NB4 (cell line): ENCODE measurements at regions not wholly inside any gene's neighbourhood (a gene's known extent, or its start where the extent isn't known, plus 50 kb on each side); places are given as distances from the start of the nearest gene placed in this dataset.

ENCODE experiments used
- DNase-seq: peaks from one replicate; pipeline ENCODE4 v3.0.0; 2010; ENCODE audit warnings: low read depth
- H3K4me3 ChIP-seq: one replicate; pipeline ENCODE4 v1.5.1; 2011; ENCODE audit warnings: mild to moderate bottlenecking, low read depth, low read length, moderate library complexity
- MAX ChIP-seq: IDR thresholded peaks from 2 replicates; pipeline ENCODE4 v1.6.1; 2011; ENCODE audit warnings: low read depth, low read length
- MYC ChIP-seq: IDR thresholded peaks from 2 replicates; pipeline ENCODE4 v1.6.1; 2011; ENCODE audit warnings: low read depth, low read length
- POLR2A ChIP-seq: IDR thresholded peaks from 2 replicates; pipeline ENCODE4 v1.6.1; 2011; ENCODE audit warnings: mild to moderate bottlenecking; ENCODE audit not compliant: insufficient read length; ENCODE audit errors: extremely low read depth
- TF ChIP-seq, protein P1 (sequence below): IDR thresholded peaks from one replicate; pipeline ENCODE4 v1.5.1; 2012; ENCODE audit warnings: low read depth, low read length

DNA sequence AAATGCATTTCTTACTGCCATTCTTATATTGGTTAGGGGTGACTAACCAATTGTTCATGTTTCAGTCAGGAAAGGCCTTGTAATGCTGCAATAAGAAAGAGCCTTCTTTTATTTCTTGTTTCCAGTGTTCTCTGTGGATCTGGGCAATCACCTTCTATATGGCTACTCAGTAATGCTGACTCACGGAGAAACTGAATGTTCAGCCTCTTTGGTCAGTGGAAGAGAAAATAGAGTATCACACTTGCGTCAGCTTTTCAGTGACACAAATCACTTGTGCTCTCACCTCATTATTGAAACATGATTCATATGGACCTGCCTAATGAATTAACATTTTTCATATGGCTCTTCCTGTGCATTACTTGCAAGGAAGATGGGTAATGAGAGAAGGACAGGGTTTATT lies 243.9 kb upstream of the POT1 start:
- no peak overlapping the region for H3K4me3 ChIP-seq
- TF ChIP-seq, protein P1, sequence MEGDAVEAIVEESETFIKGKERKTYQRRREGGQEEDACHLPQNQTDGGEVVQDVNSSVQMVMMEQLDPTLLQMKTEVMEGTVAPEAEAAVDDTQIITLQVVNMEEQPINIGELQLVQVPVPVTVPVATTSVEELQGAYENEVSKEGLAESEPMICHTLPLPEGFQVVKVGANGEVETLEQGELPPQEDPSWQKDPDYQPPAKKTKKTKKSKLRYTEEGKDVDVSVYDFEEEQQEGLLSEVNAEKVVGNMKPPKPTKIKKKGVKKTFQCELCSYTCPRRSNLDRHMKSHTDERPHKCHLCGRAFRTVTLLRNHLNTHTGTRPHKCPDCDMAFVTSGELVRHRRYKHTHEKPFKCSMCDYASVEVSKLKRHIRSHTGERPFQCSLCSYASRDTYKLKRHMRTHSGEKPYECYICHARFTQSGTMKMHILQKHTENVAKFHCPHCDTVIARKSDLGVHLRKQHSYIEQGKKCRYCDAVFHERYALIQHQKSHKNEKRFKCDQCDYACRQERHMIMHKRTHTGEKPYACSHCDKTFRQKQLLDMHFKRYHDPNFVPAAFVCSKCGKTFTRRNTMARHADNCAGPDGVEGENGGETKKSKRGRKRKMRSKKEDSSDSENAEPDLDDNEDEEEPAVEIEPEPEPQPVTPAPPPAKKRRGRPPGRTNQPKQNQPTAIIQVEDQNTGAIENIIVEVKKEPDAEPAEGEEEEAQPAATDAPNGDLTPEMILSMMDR = no peak
- no peak for TF ChIP-seq POLR2A
- TF ChIP-seq MYC = no peak
- no peak for TF ChIP-seq MAX
- no peak for DNase-seq

DNA sequence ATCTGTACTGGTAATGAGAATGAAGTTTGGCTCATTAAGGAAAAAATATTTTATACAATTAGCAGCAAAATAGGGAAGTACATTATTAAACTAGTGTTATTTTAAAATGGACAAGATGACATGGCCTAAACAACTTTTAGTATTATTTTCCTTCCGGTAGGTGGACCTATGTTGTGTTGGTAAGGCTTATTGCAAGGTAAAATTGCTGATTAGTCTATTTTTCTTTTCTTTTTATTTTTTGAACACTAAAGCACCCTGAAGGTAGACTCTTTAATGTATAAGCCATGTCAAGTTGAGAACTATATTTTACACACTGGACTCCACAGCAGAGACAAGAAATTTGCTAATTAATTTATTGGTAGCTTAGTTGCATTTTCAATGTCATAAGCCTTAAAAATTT lies 239.5 kb upstream of the POT1 start:
- DNase-seq = no peak
- TF ChIP-seq MYC (no peak), POLR2A (no peak), MAX (no peak)
- TF ChIP-seq, protein P1 = no peak
- H3K4me3 ChIP-seq = no peak overlapping the region

- DNase-seq = no peak
- TF ChIP-seq MAX (no peak), MYC (no peak), POLR2A (no peak)
- TF ChIP-seq, protein P1 = no peak
- no peak overlapping the region for H3K4me3 ChIP-seq
These were observed 225.3 kb upstream of the POT1 start for GRCh38 chr7:125154930-125155329.

DNA sequence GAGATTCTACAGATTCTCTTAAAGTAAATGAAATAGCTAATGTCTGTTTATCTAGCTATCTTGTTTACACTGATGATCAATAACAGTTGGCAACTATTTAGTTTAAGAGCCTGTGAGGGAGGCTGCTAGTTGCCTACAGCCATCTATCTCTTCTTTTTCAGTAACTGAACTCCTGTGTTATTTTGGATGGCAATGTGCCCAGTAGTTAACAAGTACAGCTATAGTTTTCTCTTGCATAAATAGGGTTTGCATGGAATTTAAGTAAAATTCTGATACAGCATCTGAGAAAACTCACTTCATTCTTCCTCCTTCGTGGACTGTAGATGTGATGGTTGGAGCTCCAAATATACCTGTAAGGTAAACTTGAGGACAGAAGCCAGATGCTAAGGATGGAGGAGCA lies 219.5 kb upstream of the POT1 start:
- no peak for DNase-seq
- no peak overlapping the region for H3K4me3 ChIP-seq
- TF ChIP-seq MAX (no peak), POLR2A (no peak), MYC (no peak)
- TF ChIP-seq, protein P1 = no peak

DNA sequence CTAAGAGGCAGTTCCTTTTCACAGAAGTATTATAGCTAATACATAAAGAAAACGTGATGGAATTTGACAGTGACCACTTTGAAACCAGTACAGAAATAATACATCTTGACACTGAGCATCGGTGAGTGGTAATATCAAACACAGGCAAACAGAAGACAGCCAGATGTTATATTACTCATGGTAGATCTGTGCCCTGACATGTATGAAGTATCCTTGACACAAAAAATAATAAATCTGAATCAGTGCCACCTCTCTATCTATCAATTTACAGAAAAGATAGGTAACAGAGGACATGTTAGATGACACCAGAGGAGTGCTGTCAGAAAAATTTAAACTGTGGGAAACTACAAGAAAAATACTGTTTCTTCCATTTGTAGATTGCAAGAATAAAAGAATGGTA lies 217.4 kb upstream of the POT1 start:
- no peak overlapping the region for H3K4me3 ChIP-seq
- no peak for TF ChIP-seq MYC
- TF ChIP-seq POLR2A = no peak
- TF ChIP-seq MAX = no peak
- TF ChIP-seq, protein P1 = no peak
- no peak for DNase-seq
